B cell (primary cell): ENCODE measurements at regions not wholly inside any gene's neighbourhood (a gene's known extent, or its start where the extent isn't known, plus 50 kb on each side); places are given as distances from the start of the nearest gene placed in this dataset.
"Not testable (repeated sequence)": the region's sequence is repeated elsewhere in the genome, so short reads cannot be mapped to it uniquely, and the experiment has no call there.

Experiments
- ATAC-seq: fragments of 200-7000 bp; cut with Tn5 transposase; one replicate; pipeline ENCODE4 v1.10.0; 2021; ENCODE audit warnings: low read depth, mild to moderate bottlenecking, moderate number of reproducible peaks, moderate library complexity
- CTCF ChIA-PET: fragments of 350-600 bp; sonication (Branson Sonifier 250); formaldehyde crosslinking; loops from one replicate; lab custom pipeline; 2021; ENCODE audit warnings: antibody characterized with exemption, inconsistent platforms; lab: Charles Lee
- POLR2A ChIA-PET: fragments of 350-600 bp; sonication (Branson Sonifier 250); formaldehyde crosslinking; loops from one replicate; lab custom pipeline; 2021; ENCODE audit warnings: antibody characterized with exemption; lab: Charles Lee
- DNase-seq: peaks from one replicate; pipeline ENCODE4 v3.0.0; 2013
- H2AFZ ChIP-seq: 2 replicates; pipeline ENCODE4 v1.6.1; 2012; ENCODE audit warnings: mild to moderate bottlenecking, low read depth, low read length; ENCODE audit not compliant: insufficient read depth, poor library complexity, severe bottlenecking
- H3K27ac ChIP-seq, 2 donors: 1 replicate in 1 of 2; 2 replicates in 1 of 2; pipeline ENCODE4 v1.5.1; 2012 to 2013; ENCODE audit warnings: low read length in 2 of 2, mild to moderate bottlenecking in 2 of 2, moderate library complexity in 1 of 2
- H3K27me3 ChIP-seq, 4 experiments: fragments of 200-600 bp in 1 of 4; sonication (generic) in 1 of 4; replicated peaks in 1 of 4; 1 replicate in 2 of 4; 2 replicates in 2 of 4; pipeline versions ENCODE4 v1.6.1 to v1.7.0; 2013 to 2016; ENCODE audit warnings: low read length in 3 of 4, mild to moderate bottlenecking in 2 of 4, mixed read lengths in 1 of 4, moderate library complexity in 1 of 4; ENCODE audit not compliant: insufficient read depth in 4 of 4, control insufficient read depth in 3 of 4; ENCODE audit errors: control extremely low read depth in 1 of 4
- H3K36me3 ChIP-seq, 2 experiments: replicated peaks in 1 of 2; 1 replicate in 1 of 2; 2 replicates in 1 of 2; pipeline versions ENCODE4 v1.6.1 to v1.7.1; 2013; ENCODE audit warnings: low read length in 1 of 2; ENCODE audit not compliant: insufficient read depth in 2 of 2, control insufficient read depth in 1 of 2; ENCODE audit errors: control extremely low read depth in 1 of 2, extremely low read depth in 1 of 2
- H3K4me1 ChIP-seq, 2 donors: fragments of 200-600 bp in 1 of 2; sonication (generic) in 1 of 2; 1 replicate in 1 of 2; 2 replicates in 1 of 2; pipeline versions ENCODE4 v1.5.1 to v1.6.1; 2013 to 2017; ENCODE audit warnings: low read length in 2 of 2; ENCODE audit not compliant: control insufficient read depth in 2 of 2, insufficient read depth in 2 of 2
- H3K4me2 ChIP-seq: replicated peaks from 2 replicates; pipeline ENCODE3; 2012; ENCODE audit warnings: mild to moderate bottlenecking, low read depth, low read length; ENCODE audit not compliant: poor library complexity, severe bottlenecking
- H3K4me3 ChIP-seq, 5 experiments: fragments of 200-600 bp in 1 of 5; sonication (generic) in 1 of 5; 1 replicate in 3 of 5; 2 replicates in 2 of 5; pipeline versions ENCODE4 v1.5.1 to v1.7.0; 2011 to 2016; ENCODE audit warnings: low read length in 4 of 5, mild to moderate bottlenecking in 4 of 5, low read depth in 2 of 5, control low read depth in 1 of 5, moderate library complexity in 1 of 5; ENCODE audit not compliant: insufficient read depth in 1 of 5; ENCODE audit errors: control extremely low read depth in 1 of 5, extremely low read depth in 1 of 5
- H3K79me2 ChIP-seq: fragments of 200-600 bp; sonication (generic); one replicate; pipeline ENCODE4 v1.6.0; 2016; ENCODE audit warnings: low read length; ENCODE audit not compliant: control insufficient read depth, insufficient read depth
- H3K9ac ChIP-seq: fragments of 200-600 bp; sonication (generic); 2 replicates; pipeline ENCODE4 v1.6.1; 2017; ENCODE audit warnings: mild to moderate bottlenecking, low read length, moderate library complexity
- H3K9me3 ChIP-seq, 3 donors: one replicate each; pipeline versions ENCODE4 v1.6.1 to v1.7.1; 2013; ENCODE audit warnings: low read length in 2 of 3; ENCODE audit not compliant: control insufficient read depth in 2 of 3, insufficient read depth in 1 of 3; ENCODE audit errors: control extremely low read depth in 1 of 3
- H4K20me1 ChIP-seq: 2 replicates; pipeline ENCODE4 v1.6.0; 2012; ENCODE audit warnings: mild to moderate bottlenecking, low read length; ENCODE audit not compliant: insufficient read depth, control insufficient read depth, poor library complexity, severe bottlenecking
- H3K27ac Mint-ChIP-seq: one replicate; pipeline ENCODE4 v1.8.0; 2021; ENCODE audit warnings: mixed read lengths
- H3K27me3 Mint-ChIP-seq: one replicate; pipeline ENCODE4 v1.8.0; 2021; ENCODE audit warnings: mixed read lengths
- H3K4me1 Mint-ChIP-seq: one replicate; pipeline ENCODE4 v1.8.0; 2021; ENCODE audit warnings: mixed read lengths
- H3K4me3 Mint-ChIP-seq: one replicate; pipeline ENCODE4 v1.8.0; 2021; ENCODE audit warnings: mixed read lengths
- H3K9me3 Mint-ChIP-seq: one replicate; pipeline ENCODE4 v1.8.0; 2022; ENCODE audit warnings: mixed read lengths; ENCODE audit not compliant: insufficient read depth
- CTCF ChIP-seq: fragments of 200-600 bp; IDR thresholded peaks from one replicate; pipeline ENCODE4 v1.8.0; 2022; ENCODE audit warnings: antibody characterized with exemption, mild to moderate bottlenecking
- EZH2 ChIP-seq: IDR thresholded peaks from 2 replicates; pipeline ENCODE4 v1.6.1; 2012; ENCODE audit warnings: borderline replicate concordance, low read depth, mild to moderate bottlenecking, moderate library complexity, low read length; ENCODE audit not compliant: insufficient read depth, poor library complexity, severe bottlenecking
- WGBS: methylation state at CpG from one replicate; pipeline ENCODE4 v1.1.5; 2013; ENCODE audit warnings: missing lambda C conversion rate; ENCODE audit not compliant: insufficient coverage; 5-methylcytosine and 5-hydroxymethylcytosine counted together
- intact Hi-C: fragments of 100-400 bp; cut with micrococcal nuclease; formaldehyde crosslinking; loops from one replicate; pipeline ENCODE4 v1.10.0; 2022

GRCh38 chr16:26717826-26718225 is 348.9 kb upstream of the C16orf82 start:
- Histone ChIP-seq H3K9me3 (peaks cover 0 to 5% (median 0%) of the 10 kb centered on the region in 3 donors), H3K27me3 (peaks cover 0 to 8% (median 0%) of the 10 kb centered on the region in 4 experiments), H3K4me3 (no peak overlapping the region), H3K9ac (no peak overlapping the region), H3K27ac (no peak overlapping the region), H3K4me1 (no peaks in the 10 kb centered on the region), H3K36me3 (no peaks in the 10 kb centered on the region), H3K79me2 (no peaks in the 10 kb centered on the region), H4K20me1 (no peaks in the 10 kb centered on the region), H2AFZ (no peak overlapping the region), H3K4me2 (no peak overlapping the region)
- Mint-ChIP-seq H3K27me3 (peaks cover 10% of the 10 kb centered on the region), H3K4me1 (no peaks in the 10 kb centered on the region), H3K9me3 (no peaks in the 10 kb centered on the region), H3K4me3 (no peak overlapping the region), H3K27ac (no peak overlapping the region)
- ChIA-PET POLR2A (no interaction called here), CTCF (no interaction called here)
- TF ChIP-seq CTCF (no peak), EZH2 (no peak)
- ATAC-seq (no peak), DNase-seq (no peak)
- intact Hi-C loops = no loop called here
- 63% methylated on average over 3 of the region's 5 CpGs for WGBS

- 46% methylated on average over 4 of the region's 6 CpGs for WGBS
- H3K4me2 ChIP-seq = no peak overlapping the region
- no peak overlapping the region for H3K9ac ChIP-seq
- H3K79me2 ChIP-seq = no peaks in the 10 kb centered on the region
- H4K20me1 ChIP-seq = no peaks in the 10 kb centered on the region
- H3K4me3 Mint-ChIP-seq = no peak overlapping the region
- peaks cover 22% of the 10 kb centered on the region for H3K27me3 Mint-ChIP-seq
- TF ChIP-seq EZH2 (no peak), CTCF (no peak)
- H3K4me1 ChIP-seq = no peaks in the 10 kb centered on the region
- intact Hi-C loops = no loop called here
- ATAC-seq (no peak), DNase-seq (no peak)
- peaks cover 0 to 3% (median 0%) of the 10 kb centered on the region in 3 donors for H3K9me3 ChIP-seq
- no peak overlapping the region for H2AFZ ChIP-seq
- CTCF ChIA-PET = interaction anchor here (0.6 kb wide), 1 partner anchor 124 kb away, joined by 6 read pairs; no protein-coding TSS in a partner anchor
- H3K27ac Mint-ChIP-seq = no peak overlapping the region
- H3K4me1 Mint-ChIP-seq = no peaks in the 10 kb centered on the region
- H3K36me3 ChIP-seq = no peaks in the 10 kb centered on the region
- no peak overlapping the region for H3K4me3 ChIP-seq
- peaks cover 0 to 5% (median 0%) of the 10 kb centered on the region in 4 experiments for H3K27me3 ChIP-seq
- POLR2A ChIA-PET = no interaction called here
- H3K27ac ChIP-seq = no peak overlapping the region
- no peaks in the 10 kb centered on the region for H3K9me3 Mint-ChIP-seq
Measured at GRCh38 chr16:26721290-26721689, 345.4 kb upstream of the C16orf82 start.

- H3K27me3 ChIP-seq, H3K4me3 ChIP-seq, H2AFZ ChIP-seq, ATAC-seq, H3K27ac ChIP-seq, H3K79me2 ChIP-seq, H4K20me1 ChIP-seq, intact Hi-C loops, H3K4me1 ChIP-seq, DNase-seq, H3K36me3 ChIP-seq, H3K9me3 Mint-ChIP-seq, H3K4me1 Mint-ChIP-seq, H3K27ac Mint-ChIP-seq, POLR2A ChIA-PET, H3K9ac ChIP-seq, H3K4me3 Mint-ChIP-seq, H3K4me2 ChIP-seq, H3K9me3 ChIP-seq: not testable (repeated sequence)
- 80% methylated on average over 1 of the region's 3 CpGs for WGBS
- CTCF ChIA-PET = interaction anchor here (0.6 kb wide), 1 partner anchor 123 kb away, joined by 6 read pairs; no protein-coding TSS in a partner anchor
- H3K27me3 Mint-ChIP-seq = peaks cover 26% of the 10 kb centered on the region
Measured at GRCh38 chr16:26721957-26722356, 344.8 kb upstream of the C16orf82 start.
